GM18520 (cell line): ENCODE measurements at regions not wholly inside any gene's neighbourhood (a gene's known extent, or its start where the extent isn't known, plus 50 kb on each side); places are given as distances from the start of the nearest gene placed in this dataset.

ENCODE experiments used
- ATAC-seq: cut with Tn5 transposase; IDR thresholded peaks from one replicate; pipeline ENCODE4 v1.9.1; 2021; ENCODE audit not compliant: unreplicated experiment

DNA sequence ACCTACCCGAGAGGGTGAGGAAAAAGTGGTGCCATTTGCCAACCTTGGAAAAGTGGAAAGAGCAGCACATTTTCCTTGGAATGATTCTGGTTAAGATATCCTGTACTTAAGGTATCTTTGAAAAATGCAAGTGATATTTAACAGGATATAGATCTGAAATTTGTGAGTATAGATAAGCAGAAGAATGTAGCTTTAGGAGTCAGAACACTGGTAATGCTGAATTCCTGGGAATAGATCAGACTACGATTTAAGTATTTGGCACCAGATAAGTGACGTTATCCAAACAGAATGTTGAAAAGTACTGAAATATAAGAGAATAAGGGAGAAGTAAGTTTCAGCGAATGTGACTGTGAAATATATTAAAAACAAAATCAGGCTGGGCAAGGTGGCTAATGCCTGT lies 210.1 kb downstream of the PCDH7 start:
- ATAC-seq = no peak

DNA sequence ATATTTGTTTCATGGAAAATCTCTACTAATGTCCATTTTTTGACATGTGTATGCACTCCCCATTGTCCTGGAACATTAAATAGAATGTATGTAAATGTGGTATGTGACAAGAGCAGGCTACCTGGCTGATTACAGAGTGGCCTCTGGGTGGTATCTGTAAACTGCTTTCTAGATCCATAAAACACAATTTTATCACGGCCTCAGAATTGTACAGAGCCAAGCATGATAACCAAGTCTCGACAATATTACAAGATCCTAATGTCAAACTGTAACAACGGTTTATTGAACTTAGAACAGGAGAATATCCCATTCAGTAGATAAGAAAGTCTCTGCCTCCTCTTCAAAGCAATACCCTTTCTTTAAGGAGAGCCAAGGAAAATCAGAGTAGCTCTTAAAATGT lies 212.4 kb downstream of the PCDH7 start:
- ATAC-seq = no peak

DNA sequence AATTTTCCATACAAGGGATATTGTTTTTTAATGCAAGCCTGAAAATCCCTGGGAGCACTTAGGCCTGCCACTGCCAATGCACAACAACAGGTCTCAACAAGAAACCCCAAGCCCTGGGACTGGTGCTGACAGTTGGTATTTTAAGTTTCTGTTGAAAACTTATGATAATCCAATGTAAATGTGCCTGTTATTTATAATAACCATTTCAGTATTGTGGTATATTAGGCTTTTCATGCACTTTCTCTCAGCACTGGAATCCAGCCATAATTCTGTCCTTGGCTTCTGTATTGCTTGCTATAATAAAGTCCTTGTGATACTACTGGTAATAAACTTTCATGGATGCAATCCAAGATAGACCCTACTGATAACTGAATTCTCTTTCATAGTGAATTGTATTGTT lies 218.9 kb downstream of the PCDH7 start:
- ATAC-seq = no peak

DNA sequence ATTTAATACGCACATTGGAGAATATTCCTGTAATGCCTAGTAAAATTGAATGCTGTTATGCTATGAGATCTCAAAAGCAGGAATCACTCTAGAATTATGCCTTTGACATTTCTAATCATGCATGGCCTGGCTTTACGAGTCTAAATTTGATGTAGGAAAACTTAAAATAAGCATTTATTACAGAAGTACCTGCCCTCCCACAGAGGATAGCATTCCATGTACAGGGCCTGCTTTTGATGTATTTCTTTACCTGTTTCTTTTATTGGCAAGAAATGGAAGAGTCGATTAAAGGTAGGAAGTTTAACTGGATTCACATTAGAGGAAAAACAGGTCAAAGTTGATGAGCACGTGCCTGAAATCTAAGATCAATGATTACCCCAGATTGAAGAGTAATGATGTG lies 219.5 kb downstream of the PCDH7 start:
- ATAC-seq = no peak

DNA sequence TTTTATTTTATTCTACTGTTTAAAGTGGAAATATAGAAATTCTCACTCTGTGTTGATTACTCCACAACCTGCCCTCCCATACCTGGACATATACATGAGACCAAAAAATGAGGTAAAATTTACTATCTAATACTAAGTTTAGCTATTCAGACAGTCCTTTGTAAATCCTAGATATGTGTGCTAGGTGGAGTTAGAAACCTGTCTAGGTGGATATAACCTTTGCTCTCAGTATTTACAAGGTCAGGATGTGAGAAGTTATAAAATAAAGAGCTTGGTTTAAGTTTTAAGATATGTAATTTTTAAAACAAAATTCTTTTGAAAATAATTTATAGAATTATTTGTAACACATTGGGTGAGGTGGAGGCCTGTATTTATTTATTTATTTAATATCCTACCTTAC lies 221.5 kb downstream of the PCDH7 start:
- no peak for ATAC-seq

DNA sequence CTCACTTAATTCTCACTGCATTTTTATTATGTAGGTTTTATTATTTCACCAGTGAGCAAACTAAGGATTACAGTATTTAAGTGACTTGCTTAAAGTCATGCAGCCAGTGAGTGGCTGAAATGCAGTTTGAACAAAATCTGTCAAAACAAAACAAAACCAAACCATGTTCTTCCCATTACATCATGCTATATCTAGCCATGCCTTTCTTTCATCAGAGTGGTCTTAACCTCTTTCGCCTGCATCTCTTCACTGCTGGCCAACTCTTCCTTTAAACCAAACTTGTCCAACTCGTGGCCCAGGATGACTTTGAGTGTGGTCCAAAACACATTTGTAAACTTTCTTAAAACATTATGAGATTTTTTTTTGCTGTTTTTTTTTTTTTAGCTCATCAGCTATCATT lies 223.2 kb downstream of the PCDH7 start:
- ATAC-seq = no peak

DNA sequence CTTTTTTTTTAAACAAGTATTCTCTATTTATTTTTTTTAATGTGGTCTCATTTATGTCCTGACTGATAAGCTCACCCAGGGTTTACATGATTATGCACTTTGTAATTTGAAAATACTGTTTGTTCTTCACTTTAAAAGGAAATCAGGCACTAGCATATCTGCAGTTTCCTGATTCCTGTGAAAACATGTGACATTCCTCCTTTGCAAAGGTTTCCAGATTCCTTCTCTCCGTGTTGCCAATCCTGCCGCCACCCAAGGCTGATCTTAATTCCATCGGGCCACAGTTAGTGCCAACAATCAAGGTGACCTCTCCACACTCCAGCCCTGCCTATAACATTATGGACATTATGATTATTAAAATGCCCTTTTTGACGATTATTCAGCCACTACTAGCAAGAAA lies 225.4 kb downstream of the PCDH7 start:
- ATAC-seq = no peak

DNA sequence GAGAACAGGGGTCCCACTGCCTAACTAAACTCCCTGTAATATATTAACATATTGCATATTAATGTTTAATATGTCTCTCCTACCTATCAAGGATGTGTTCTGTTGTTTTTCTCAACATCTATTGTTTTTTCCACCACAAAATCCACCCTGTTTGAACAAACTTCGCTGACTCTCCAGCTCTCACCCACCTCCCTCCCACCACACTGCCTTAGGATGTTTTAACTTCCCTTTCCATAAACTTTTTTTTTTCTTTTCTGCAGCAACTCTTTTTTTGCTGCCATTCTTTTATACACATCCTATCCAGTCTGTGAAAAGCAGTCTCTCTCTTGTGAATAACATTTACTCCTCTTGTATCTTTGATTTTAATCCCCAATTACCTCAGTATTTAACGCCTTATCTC lies 226.1 kb downstream of the PCDH7 start:
- ATAC-seq = no peak

DNA sequence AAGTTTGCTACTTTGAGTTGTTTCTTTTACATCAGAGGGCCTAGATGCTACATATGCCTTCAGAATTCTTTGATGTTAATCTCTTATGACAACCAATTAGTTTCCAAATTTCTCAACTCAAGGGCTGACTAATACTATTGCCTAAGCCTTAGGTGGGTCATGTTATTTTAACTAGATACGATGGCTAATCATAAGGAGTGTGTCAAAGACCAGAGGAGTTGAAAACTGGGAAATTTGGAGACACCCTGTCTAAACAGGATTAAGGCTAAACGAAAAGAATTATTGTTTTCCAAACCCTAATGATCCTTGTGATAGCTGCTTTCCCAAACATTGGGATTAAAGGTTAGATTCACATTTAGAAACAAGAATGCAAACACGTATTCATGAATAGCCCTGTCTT lies 228.5 kb downstream of the PCDH7 start:
- ATAC-seq = no peak

DNA sequence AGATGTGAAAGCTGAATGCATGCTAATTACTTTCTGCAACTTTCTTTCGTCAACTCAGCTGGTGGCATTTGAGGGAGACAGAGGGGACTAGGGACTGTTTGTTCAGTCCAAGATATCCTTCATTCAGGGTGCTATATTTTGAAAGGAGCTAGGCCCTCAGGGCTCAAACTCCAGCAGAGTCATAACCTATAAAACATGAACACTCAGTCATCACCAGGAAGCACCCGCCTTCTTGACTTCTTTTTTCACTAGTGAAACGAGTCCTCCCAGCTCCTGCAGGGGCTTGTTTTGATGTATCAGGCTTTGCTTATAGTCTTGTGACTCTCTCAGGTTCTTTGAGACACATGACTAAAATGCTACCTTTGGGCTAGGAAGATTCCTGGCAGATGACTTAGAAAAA lies 230.6 kb downstream of the PCDH7 start:
- no peak for ATAC-seq

DNA sequence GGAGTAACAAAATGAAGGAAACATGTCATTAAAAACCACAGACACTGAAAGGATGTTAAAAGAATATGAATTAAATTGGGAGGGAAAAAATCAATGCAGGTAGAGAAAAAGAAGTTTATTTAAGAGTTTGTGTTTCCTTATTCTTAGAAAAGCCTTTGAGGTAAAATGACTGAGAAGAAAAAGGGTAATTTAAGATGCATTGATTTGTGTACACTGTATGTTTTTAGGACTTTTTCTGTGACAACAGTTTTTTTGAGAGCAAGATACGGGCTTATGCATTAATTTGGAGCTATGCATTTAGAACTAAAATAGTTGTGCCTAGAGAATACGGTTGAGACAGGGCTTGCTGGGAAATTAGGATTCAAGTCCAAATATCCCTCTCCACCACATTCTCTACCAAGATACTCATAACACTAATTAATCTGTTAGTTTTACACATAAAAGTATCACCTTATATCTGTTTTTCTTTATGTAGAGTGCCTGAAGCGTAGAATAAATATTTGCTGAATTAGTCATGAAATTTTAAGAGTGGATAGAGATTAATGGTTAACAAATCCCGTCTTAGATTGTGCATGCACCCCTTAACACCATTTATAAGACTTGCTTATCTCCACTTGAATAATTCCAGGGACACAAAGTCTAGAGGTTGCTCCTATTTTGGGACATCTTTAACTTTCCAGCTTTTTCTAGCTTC lies 232.5 kb downstream of the PCDH7 start:
- ATAC-seq = no peak

DNA sequence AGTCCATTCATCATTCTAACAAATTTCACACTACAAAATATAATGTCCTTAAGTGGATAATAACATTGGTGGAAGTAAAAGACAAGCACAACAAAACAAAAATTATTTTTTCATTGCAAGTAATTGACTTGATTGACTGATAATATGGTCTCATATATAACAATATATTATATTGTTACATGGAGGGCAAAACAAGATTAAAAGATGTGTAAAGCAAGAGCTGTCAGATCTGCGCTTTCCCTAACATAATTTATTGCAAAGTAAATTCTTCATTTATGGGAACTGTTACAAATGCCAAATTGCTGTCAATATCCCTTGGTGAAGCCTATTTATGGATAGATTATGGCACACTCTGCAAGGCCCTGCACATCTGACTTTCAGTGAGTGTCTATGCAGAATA lies 233.6 kb downstream of the PCDH7 start:
- ATAC-seq = no peak

DNA sequence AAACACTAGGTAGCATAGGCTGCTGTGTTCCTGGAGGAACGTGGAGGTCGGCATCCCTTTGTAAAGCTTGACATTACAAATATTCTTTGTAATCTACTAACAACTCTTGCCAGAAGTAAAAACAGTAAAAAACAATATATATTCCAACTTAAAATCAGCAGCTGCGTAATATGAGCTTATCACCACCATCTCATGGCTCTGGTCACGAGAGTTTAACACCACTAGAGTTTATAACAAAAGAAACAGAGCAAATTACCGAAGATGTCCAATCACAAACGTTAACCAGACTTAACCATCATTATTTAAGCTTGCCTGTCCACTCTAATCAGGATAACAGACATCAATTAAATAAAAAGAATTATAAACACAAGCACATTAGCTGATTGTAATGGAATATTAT lies 236.7 kb downstream of the PCDH7 start:
- ATAC-seq = no peak

DNA sequence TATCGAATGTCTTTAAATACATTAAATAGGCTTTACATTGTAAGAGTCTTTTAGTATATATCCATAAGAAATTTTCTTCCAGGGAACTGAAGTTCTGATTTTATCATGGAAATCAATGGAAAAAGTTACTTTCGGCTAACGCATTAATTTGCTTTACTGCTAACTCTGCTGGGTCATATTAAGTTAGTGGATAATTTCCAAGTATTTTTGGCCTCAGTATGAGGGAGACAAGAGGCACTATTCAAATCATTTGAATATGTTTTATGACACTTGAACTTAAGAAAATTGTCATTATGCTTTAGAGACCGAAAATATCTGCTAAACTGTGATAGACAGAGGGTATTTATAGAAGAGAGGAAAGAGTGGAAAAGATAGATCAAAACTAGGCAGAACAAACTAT lies 237.5 kb downstream of the PCDH7 start:
- ATAC-seq = no peak

DNA sequence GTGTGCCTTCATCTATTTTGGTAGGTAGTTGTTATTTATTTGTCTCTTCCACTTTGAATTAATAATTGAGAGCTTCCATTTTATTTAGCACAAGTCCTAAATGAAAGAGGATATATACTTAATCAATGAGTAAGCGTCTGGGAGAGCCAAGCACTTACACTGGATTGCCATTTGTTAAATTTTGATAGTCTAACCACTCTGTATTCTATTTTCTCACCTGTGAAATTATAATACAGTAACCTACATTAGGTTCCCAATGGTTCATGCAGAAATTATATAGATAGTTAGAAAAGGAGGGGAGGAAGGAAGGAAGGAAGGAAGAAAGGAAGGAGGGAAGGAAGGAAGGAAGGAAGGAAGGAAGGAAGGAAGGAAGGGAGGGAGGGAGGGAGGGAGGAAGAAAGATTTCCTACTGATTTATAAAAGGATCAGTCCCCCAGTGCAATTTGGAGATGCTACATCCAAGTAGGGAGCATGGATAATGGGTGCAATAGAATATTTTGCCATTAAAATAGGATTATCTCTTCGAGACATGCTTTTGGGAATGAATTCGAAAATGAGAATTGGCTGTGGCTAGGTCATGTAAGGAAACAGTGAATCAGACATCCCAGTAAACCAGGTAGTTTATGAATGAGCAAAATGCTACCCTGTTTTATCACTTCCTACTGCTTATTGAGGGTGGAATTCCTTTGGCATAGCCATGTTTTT lies 239.8 kb downstream of the PCDH7 start:
- no peak for ATAC-seq

DNA sequence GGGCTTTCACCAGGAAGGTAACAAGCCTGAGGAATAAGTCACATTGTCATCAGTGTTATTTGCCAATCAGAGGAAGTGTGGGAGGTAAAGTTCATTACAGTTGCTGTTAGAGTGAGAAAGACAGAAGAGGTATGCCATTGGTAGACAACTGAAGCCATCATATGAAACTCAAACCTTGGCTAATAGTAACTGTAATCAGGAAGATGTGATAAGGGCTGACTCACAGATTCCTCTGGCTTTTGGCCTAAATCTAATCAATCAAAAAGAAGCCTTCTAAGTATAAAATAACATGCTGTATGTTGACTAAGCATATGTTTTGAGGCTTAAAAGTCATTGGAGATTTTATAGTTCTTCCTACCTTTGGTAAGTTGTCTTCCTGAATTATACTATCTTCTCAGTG lies 242.8 kb downstream of the PCDH7 start:
- ATAC-seq = no peak

DNA sequence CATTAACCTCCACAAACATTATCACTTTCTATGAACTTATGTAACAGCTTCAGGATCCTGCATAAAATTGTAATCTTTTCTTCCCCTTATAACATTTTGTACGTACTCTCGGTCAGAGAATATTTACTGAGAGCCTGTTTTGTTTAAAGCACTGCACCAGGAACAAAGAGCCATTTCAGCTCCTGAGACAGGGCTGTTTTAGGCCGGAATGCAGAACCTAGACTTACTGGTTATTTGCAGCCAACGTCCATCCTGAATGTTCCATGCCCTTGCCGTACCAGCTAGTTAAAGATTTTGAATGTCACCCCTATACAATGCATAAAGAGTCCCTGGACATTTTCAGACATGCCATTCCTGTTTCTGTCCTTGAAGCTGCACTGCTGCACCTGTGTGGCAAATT lies 248.8 kb downstream of the PCDH7 start:
- ATAC-seq = no peak

DNA sequence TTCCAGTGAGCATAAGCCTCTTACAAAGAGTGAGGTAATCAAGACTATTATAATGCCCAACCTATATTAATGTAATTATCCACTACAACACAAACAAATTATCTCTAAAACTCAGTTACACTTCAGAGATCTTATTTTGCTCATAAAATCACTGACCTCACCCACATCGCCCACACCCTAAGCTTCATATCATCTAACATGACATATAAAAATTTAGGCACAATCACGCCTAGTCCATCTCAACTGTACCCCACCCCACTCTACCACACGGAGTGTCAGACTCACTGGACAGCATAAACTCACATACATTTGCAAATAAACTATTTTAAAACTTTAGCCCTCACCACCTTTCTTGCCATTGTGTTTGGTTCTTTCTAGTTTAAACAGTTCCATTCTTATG lies 252.4 kb downstream of the PCDH7 start:
- no peak for ATAC-seq

DNA sequence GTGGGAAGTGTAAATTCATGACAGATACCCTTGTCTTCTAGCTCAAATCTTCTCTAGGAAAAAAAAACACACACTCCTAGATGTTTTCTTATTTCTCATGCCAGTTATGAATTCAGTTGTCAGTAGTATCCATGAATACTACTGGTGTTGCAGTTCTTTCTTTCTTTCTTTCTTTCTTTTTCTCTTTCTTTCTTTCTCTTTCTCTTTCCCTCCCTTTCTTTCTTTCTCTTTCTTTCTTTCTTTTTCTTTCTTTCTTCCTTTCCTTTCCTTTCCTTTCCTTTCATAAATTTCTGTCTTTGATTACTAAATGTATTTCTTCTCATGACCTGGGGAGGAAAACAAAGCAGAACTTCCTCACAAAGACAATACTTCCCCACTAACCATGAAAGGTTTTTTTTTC lies 253.8 kb downstream of the PCDH7 start:
- ATAC-seq = no peak

DNA sequence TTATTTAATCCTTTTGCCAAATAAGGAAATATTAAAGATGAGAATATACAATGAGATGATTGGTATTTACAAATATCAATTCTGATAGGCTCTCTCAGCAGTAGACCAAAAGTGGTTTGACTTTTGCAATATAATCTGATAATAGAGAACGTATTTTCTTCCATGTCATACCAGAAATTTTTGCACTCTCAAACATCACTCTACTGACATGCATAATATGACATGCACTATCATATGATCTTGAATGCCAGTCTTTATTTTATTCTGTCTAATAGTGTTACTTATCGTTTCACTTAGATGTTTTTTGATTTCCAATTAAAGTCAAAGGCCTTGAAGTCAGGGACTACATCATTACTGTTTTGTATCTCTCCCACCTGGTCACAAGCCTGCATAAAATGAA lies 259.2 kb downstream of the PCDH7 start:
- no peak for ATAC-seq

DNA sequence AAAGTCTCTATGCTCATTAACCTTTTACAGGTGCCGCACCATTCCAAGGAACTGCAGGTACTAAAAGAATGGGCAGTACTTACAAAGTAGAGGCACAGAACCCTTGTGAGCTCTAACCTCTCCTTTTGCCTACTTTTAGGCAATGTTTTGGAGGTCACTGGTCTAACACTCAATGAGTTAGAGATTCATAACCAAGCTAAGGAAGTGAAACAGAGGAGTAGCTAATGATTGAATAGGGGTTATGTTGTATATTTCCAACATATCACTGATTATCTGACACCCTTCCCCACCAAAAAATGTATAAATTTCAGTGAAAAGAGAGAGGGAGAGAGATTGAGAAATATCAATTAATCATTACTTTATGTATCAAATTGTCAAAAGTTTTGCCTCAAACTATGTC lies 269.3 kb downstream of the PCDH7 start:
- ATAC-seq = no peak

DNA sequence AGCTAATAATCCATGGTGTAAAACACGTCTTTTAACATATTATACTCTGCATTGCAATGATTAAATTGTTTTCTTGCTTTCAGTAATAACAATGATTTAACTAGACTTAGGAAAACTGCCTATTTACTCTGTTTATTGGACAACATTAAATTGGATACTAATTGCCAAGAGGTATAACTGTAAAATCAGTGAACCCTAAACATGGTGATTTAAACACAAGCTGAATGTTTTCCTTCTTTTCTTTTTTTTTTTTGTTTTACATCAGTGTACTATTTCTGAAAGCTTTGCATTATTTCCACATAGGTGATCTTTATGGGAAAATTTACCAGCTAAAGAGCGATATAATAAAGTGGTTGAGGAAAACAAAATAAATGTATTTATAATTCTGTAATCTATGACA lies 276.7 kb downstream of the PCDH7 start:
- ATAC-seq = no peak

DNA sequence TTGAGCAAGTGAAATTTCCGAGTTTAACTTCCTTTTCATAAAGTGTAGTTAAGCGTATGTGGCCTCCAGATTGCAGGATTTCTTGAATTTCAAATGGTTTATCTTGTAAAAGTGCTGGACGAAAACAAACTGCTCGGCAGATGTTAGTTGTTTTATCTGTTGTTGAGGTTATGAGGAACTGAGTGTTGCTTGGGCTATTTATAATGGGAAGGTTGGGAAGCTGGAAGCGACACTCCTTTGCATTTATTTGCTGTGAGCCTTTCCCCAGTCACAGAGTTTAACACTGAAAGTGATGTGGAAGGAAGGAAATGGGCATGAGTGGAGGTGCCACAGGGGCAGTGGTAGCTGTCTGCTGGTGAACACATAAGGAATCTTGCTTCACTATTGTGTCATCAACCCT lies 284.9 kb downstream of the PCDH7 start:
- no peak for ATAC-seq
